HG03103 (cell line): ENCODE measurements at regions not wholly inside any gene's neighbourhood (a gene's known extent, or its start where the extent isn't known, plus 50 kb on each side); places are given as distances from the start of the nearest gene placed in this dataset.

Source experiments
- ATAC-seq: cut with Tn5 transposase; IDR thresholded peaks from one replicate; pipeline ENCODE4 v1.9.1; 2021; ENCODE audit warnings: low read depth; ENCODE audit not compliant: unreplicated experiment

- ATAC-seq = no peak
Observed at GRCh38 chr15:61684749-61685467, 375.3 kb downstream of the VPS13C start.

- ATAC-seq = no peak
Observed at GRCh38 chr15:61682891-61683735, 377.1 kb downstream of the VPS13C start.

- no peak for ATAC-seq
Observed at GRCh38 chr15:61681676-61682075, 378.6 kb downstream of the VPS13C start.

DNA sequence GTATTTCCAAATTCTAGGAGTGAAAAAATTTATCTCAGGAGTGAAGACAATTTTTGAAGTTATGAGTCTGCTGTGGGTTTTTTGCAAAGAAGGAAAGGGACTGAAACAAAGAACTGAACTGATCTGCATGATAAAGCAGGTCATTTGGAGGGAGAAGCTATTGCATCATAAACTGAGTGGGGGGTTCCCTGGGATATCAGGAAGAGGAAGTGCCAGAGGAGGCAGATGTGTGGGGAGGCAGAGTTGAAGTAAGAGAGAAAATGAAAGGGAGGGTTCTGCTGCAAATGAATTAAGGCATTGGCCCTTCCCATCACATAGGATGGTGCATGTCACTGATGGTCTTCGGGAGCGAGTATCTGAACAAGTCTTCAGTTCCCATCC lies 379.2 kb downstream of the VPS13C start:
- no peak for ATAC-seq

DNA sequence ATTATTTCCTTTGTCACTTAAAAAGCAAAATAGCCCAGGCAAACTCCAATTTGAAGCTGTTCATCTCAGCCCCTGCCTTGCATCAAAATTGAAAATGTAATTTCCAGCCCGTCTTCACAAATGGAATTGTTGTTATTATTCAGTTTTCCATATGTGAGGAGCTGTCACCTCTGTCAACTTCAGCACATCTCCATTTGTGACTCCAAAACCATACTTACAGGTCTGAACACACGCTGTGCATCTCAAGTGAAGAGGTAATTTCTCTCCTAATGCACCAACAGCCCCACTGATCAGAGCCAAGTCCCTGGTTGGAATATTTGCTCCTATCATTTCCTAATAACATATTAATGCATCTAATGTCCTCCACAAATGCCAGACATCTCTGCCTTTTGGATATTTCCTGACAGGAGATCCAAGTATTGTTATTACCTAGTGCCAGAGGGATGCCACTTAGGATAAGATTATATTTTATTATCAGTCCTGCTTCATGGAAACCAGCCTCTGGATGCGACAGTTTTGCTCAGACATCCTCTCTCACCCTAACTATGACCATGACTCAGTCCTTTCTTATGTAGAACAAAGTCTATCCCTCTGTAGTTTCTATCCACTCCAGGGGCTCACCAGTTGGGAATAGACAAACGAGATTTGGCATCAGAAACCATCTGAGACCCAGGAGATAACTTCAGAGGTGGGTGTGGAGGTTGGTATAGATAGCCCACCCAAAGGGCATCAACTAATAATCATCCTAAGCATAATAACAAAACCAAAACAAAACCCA lies 379.8 kb downstream of the VPS13C start:
- no peak for ATAC-seq

DNA sequence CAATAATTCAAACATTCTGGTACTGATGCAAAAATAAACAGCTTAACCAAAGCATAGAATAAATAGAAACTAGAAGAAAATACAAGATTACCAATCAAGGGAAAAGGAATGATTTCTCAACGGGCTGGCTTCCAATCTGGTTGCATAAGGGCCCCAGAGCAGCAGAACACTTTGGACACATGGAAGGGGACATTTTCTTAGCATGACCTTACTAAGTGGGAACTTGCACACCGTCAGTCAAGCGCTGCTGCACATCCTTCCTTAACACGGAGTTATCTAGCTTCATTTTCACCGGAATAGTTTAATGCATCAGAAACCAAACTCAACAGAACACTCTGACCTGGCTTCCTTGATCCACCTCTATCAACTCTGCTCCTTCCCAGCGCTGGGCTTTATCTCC lies 388.5 kb downstream of the VPS13C start:
- no peak for ATAC-seq

DNA sequence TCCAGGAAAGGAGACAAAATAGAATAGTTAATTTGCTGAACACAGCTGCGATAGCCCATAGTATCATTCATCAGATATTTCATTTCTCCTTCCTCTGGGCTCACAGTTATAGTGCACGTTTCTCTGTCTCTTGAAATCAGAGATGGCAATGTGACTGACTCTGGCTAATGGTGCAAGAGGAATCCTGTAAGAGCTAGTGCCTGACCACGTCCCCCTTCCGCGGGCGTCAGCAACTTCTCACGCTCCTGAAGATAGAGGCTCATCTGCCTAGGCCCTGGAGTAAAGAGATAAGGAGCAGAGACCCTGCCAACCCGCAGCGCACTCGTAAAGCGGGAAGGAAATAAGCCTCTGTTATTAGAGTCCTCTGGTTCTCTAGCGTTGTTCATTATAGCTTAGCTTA lies 391.8 kb downstream of the VPS13C start:
- no peak for ATAC-seq

DNA sequence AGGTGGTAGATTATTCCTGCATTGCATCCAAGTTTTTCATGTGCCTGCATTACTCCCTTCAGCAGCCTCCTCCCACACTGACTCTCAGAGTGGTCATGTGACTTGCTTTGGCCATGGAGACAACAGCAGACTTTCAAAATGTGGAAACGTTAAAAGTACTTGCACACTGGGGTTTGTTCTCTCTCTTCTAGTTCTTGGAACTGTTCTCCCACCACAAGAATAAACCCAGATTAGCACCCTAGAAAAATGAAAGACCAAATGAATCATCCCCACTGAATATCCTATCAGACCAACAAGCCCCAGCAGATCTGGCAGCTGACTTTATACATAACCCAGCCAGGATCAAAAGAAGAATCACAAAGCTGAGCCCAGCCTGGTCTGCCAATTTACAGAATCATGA lies 398.5 kb downstream of the VPS13C start:
- no peak for ATAC-seq

DNA sequence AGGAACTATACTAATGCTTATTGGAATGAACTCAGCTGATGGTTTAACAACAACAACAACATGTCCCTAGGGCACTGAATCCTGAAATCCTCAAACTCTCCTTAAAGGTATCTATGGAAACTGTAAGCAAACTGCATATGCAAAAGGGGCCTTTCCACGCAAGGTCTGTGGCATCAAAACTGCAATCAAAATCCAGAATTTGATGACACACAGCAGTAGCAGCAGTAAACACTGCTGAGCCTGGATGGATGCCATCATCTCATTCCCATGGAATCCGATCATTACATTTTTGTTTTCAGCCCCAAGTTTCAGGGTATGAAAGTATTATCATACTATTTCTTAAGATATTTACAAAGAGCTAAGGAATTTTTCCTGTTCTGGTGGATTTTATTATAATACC lies 399.7 kb downstream of the VPS13C start:
- ATAC-seq = no peak

- no peak for ATAC-seq
Observed at GRCh38 chr15:61659566-61660190, 400.6 kb downstream of the VPS13C start.

GRCh38 chr15:61657461-61657860 lies 402.8 kb downstream of the VPS13C start:
- ATAC-seq = no peak

DNA sequence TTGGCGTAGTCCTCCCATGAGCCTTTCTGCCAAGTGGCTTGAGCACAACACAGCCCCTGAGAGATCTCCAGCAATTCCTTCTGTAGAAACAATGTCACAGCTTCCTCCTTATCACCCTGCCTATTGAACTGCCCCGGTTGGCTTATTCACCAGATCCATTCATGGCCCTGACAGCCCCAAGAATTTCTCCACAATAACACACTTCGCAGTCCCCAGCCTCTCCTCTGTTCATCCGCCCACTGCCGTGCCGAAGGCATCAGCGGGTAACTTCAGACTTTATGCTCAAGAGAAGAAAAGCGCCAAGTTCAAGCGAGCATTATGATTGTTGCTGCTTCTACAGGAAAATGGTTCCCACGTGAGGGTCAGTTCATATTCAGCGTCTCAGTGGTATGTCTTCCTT lies 403.9 kb downstream of the VPS13C start:
- ATAC-seq = no peak

DNA sequence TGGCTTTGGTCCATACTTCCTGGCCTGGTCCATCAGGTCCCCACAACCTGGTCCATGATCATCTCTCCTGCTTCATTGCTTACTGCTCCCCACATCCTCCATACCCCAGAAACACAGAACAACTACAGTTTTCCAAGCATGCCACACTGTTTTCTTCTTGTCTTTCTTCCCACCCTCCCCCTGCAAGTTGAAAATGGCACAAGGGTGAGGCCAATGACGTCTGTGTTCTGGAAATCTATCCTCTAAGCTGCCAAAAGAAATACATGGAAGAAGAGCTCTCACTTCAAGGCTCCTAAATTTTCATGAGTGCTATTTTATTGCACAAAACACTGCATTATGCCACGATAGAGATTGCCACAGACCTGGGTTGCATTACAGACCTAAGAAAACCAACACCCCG lies 404.4 kb downstream of the VPS13C start:
- no peak for ATAC-seq

DNA sequence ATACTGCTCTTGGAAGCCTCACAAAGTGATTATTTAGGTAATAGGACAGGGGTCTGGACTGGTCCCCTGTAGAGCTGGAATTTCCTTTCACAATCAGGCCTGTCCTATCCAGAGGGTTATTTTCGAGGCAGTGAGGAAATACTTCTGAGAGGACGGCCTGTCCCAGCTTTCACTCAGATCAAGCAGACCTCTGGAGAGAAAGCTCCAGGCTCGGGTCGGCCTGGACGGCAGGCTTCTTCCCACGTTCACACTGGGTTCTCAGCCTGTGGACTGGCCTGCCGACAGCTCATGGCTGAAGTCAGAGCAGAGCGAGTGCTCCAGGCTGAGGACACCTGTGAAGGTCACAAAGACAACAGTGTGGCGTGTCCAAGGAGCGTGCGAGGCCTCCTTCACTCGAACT lies 405.3 kb downstream of the VPS13C start:
- ATAC-seq = no peak

DNA sequence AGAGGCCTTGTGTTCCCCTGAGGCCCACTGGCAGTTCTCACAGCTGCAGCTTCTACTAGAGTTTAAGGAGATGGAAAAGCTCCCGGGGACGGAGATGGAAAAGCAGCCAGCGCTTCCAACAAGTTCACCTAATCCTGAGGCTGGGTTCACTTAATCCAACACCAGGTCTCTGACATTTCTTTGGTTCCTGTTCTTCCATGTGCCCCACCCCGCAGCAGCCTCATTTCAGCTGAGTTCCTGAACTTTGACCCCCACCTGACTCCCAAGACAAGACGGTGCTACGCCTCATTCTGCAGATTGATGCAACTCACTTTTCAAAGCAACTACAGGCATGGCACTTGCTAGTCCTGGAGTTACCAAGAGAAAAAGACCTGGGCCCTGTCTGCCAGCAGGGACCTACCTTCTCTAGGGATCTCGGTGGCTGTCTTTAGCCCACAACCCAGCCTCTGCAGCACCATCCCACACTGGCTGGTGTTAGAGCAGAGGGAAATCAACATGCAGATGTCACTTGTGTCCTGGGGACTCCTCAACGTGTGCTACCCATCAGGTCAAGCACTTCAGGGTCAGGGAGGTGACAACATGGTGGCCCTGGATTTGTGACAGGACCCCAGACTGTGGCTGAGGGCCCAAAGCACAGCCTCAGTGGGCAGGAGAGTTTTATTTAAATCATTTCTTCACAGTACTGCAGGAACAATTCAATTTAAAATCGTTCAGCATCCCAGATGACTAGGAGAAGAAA lies 406.1 kb downstream of the VPS13C start:
- ATAC-seq = no peak

- ATAC-seq = no peak
Observed at GRCh38 chr15:61653110-61653509, 407.1 kb downstream of the VPS13C start.

GRCh38 chr15:61651267-61651666 lies 409.0 kb downstream of the VPS13C start:
- ATAC-seq = no peak

DNA sequence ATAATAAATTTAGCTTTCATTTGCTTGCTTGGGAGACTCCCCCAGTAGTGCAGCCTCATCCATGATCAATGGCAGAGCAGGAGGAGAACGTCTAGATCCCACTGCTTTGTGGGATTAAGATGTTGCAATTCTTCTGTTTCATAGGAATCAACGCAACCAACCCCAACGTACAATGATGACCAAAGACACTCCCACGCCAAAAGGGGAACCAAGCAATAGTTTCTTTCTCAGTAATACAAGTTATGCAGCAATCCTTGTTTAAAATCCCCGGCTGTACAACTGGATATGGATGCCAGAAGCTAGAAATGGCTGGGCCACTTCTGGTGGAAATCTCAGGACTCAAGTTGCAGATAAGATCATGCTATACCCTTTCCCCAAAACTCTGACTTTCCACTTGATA lies 411.2 kb downstream of the VPS13C start:
- ATAC-seq = no peak

GRCh38 chr15:61644550-61644949 lies 415.4 kb upstream of the RORA start:
- ATAC-seq = no peak

DNA sequence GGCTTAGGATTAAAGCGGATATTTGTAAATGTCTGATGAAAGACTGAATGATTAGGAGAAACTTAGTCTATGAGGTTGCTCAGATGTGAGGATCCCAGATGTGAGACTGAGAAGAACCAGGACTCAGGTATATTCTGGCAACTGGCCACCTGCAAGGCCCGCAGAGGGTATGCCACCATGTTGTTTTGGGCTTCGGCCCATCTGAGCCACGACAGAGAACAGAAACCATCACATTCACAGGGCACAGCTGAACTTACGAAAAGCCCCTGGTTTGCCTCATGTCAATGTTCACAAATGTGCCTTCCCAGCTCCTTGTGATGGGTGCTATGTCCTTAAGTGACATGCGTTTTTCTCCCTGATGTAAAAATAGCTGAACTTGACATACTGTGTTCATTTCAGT lies 412.5 kb upstream of the RORA start:
- ATAC-seq = no peak
